GM12878 (cell line): ENCODE measurements at regions not wholly inside any gene's neighbourhood (a gene's known extent, or its start where the extent isn't known, plus 50 kb on each side); places are given as distances from the start of the nearest gene placed in this dataset.

Source experiments
- ATAC-seq: fragments of 200-7000 bp; cut with Tn5 transposase; 3 replicates; pipeline ENCODE4 v1.9.1; 2020; ENCODE audit warnings: mild to moderate bottlenecking, moderate library complexity
- BruUV-seq: library from RNA; stranded (reverse); fragments of 400-500 nt; replicated peaks from 2 replicates; lab custom pipeline; 2021; lab: Mats Ljungman, UMichigan
- CTCF ChIA-PET: fragments of 300-600 bp; sonication (Branson Sonifier 250); formaldehyde crosslinking; extraction: SDS; loops from one replicate; lab custom pipeline; 2021; ENCODE audit warnings: inconsistent platforms; lab: Yijun Ruan, JAX
- POLR2A ChIA-PET: fragments of 350-600 bp; formaldehyde crosslinking; extraction: SDS; loops from one replicate; lab custom pipeline; 2021; ENCODE audit warnings: inconsistent platforms; lab: Charles Lee
- RAD21 ChIA-PET: fragments of 300-600 bp; sonication (Branson Sonifier 250); formaldehyde crosslinking; loops from one replicate; lab custom pipeline; 2023; ENCODE audit warnings: antibody characterized with exemption; ENCODE audit not compliant: unreplicated experiment; lab: Charles Lee
- SMC1A ChIA-PET: fragments of 300-600 bp; sonication (Branson Sonifier 250); formaldehyde crosslinking; loops from one replicate; lab custom pipeline; 2023; ENCODE audit not compliant: unreplicated experiment, uncharacterized antibody; lab: Charles Lee
- DNase-seq: peaks from one replicate; pipeline ENCODE4 v3.0.0-alpha.2; 2011; ENCODE audit warnings: low read depth, low spot score
- FAIRE-seq: peaks from 3 replicates; lab custom pipeline; 2011; peaks lifted over from hg19 to GRCh38; lab: Jason Lieb, UNC
- H2AFZ ChIP-seq: 2 replicates; pipeline ENCODE4 v1.6.0; 2011; ENCODE audit warnings: low read depth, low read length, control low read depth; ENCODE audit not compliant: control insufficient read depth
- H3K27ac ChIP-seq: 2 replicates; pipeline ENCODE4 v1.5.1; 2011; ENCODE audit warnings: control low read depth; ENCODE audit not compliant: control insufficient read depth, insufficient read depth
- H3K27me3 ChIP-seq, 2 experiments: replicated peaks in 1 of 2; 2 replicates each; pipeline versions ENCODE4 v1.6.0 to v1.6.1; 2011; ENCODE audit warnings: low read length in 1 of 2; ENCODE audit not compliant: control insufficient read depth in 2 of 2, insufficient read depth in 2 of 2
- H3K36me3 ChIP-seq, 2 experiments: 2 replicates each; pipeline ENCODE4 v1.5.1; 2011; ENCODE audit warnings: low read length in 1 of 2; ENCODE audit not compliant: control insufficient read depth in 2 of 2, insufficient read depth in 2 of 2
- H3K4me1 ChIP-seq: 2 replicates; pipeline ENCODE4 v1.6.1; 2011; ENCODE audit warnings: mild to moderate bottlenecking, low read length, moderate library complexity, mixed read lengths; ENCODE audit not compliant: control insufficient read depth, insufficient read depth
- H3K4me2 ChIP-seq: 2 replicates; pipeline ENCODE4 v1.6.0; 2011; ENCODE audit warnings: control low read depth; ENCODE audit not compliant: control insufficient read depth, insufficient read depth
- H3K4me3 ChIP-seq: fragments of 200-600 bp; sonication (generic); 2 replicates; pipeline ENCODE4 v1.5.1; 2016
- H3K79me2 ChIP-seq: 2 replicates; pipeline ENCODE4 v1.6.0; 2011; ENCODE audit warnings: low read length; ENCODE audit not compliant: control insufficient read depth, insufficient read depth
- H3K9ac ChIP-seq: 2 replicates; pipeline ENCODE4 v1.8.0; 2011; ENCODE audit warnings: low read length, control low read depth, mixed read lengths; ENCODE audit not compliant: control insufficient read depth, insufficient read depth
- H3K9me3 ChIP-seq: replicated peaks from 3 replicates; pipeline ENCODE4 v1.5.1; 2011; ENCODE audit warnings: mild to moderate bottlenecking, low read length; ENCODE audit not compliant: control insufficient read depth, insufficient read depth
- H4K20me1 ChIP-seq: 2 replicates; pipeline ENCODE4 v1.6.0; 2011; ENCODE audit not compliant: control insufficient read depth, insufficient read depth
- ATF7 ChIP-seq: fragments of 450-650 bp; IDR thresholded peaks from 2 replicates; pipeline ENCODE4 v1.6.1; 2016; ENCODE audit warnings: low read depth, mild to moderate bottlenecking
- BCL11A ChIP-seq: IDR thresholded peaks from 2 replicates; pipeline ENCODE4 v1.6.1; 2011; ENCODE audit warnings: low read depth, low read length
- HDAC2 ChIP-seq: fragments of 200-600 bp; sonication (generic); IDR thresholded peaks from 2 replicates; pipeline ENCODE4 v1.6.1; 2017
- HDGF ChIP-seq: fragments of 450-650 bp; IDR thresholded peaks from 2 replicates; pipeline ENCODE4 v1.6.1; 2016; ENCODE audit warnings: antibody characterized with exemption
- JUND ChIP-seq: IDR thresholded peaks from 2 replicates; pipeline ENCODE4 v1.6.1; 2012; ENCODE audit warnings: low read depth, mild to moderate bottlenecking, low read length, improper control_type of control experiment, moderate library complexity
- KDM1A ChIP-seq: fragments of 200-600 bp; sonication (generic); IDR thresholded peaks from 2 replicates; pipeline ENCODE4 v1.6.1; 2016; ENCODE audit warnings: borderline replicate concordance
- PAX8 ChIP-seq: fragments of 450-650 bp; IDR thresholded peaks from 2 replicates; pipeline ENCODE4 v1.6.1; 2017; ENCODE audit warnings: mild to moderate bottlenecking, moderate library complexity
- PBX3 ChIP-seq: IDR thresholded peaks from 2 replicates; pipeline ENCODE4 v1.6.1; 2011; ENCODE audit warnings: mild to moderate bottlenecking, low read depth, low read length, moderate library complexity; ENCODE audit not compliant: insufficient replicate concordance
- RELB ChIP-seq: fragments of 450-650 bp; IDR thresholded peaks from 2 replicates; pipeline ENCODE4 v1.6.1; 2017; ENCODE audit warnings: low read depth, mild to moderate bottlenecking, moderate library complexity
- RFX5 ChIP-seq: IDR thresholded peaks from 2 replicates; pipeline ENCODE4 v1.6.1; 2011; ENCODE audit warnings: low read depth, low read length, improper control_type of control experiment
- SMAD1 ChIP-seq: fragments of 450-650 bp; IDR thresholded peaks from 2 replicates; pipeline ENCODE4 v1.6.1; 2018; ENCODE audit warnings: mild to moderate bottlenecking, low read depth; ENCODE audit not compliant: partially characterized antibody
- STAT1 ChIP-seq: fragments of 450-650 bp; conservative IDR thresholded peaks from 2 replicates; pipeline ENCODE4 v1.6.1; 2014; ENCODE audit warnings: antibody characterized with exemption, mild to moderate bottlenecking
- ZNF274 ChIP-seq: IDR thresholded peaks from one replicate; pipeline ENCODE4 v1.8.0; 2011; ENCODE audit not compliant: insufficient read length, insufficient read depth
- WGBS: methylation state at CpG from one replicate; pipeline ENCODE4 v1.1.6; 2016; ENCODE audit warnings: low lambda C conversion rate; ENCODE audit not compliant: insufficient replicate concordance, insufficient coverage; ENCODE audit errors: missing lambda C conversion rate; 5-methylcytosine and 5-hydroxymethylcytosine counted together
- in situ Hi-C: fragments of 300-500 bp; cut with MboI; formaldehyde crosslinking; loops from 9 replicates; pipeline ENCODE4 v1.14.3; 2018; ENCODE audit warnings: mixed read lengths
- intact Hi-C: fragments of 100-400 bp; cut with micrococcal nuclease; formaldehyde crosslinking; loops from one replicate; pipeline ENCODE4 v1.14.2; 2022; ENCODE audit not compliant: unreplicated experiment
- TF ChIP-seq, protein P1 (sequence below): fragments of 150-350 bp; IDR thresholded peaks from 2 replicates; pipeline ENCODE4 v1.6.1; 2014; ENCODE audit warnings: mild to moderate bottlenecking, low read depth, low read length
- TF ChIP-seq, protein P2 (sequence below): fragments of 450-650 bp; formaldehyde crosslinking; IDR thresholded peaks from 2 replicates; pipeline ENCODE4 v1.4.0; 2022; ENCODE audit warnings: mild to moderate bottlenecking, moderate library complexity

- H3K4me2 ChIP-seq: no peak overlapping the region
- H3K9ac ChIP-seq: no peak overlapping the region
- intact Hi-C loops (no loop called here), in situ Hi-C loops (no loop called here)
- WGBS: 72% methylated on average over 1 of the region's 1 CpG
- no peak overlapping the region for H3K27ac ChIP-seq
- no peaks in the 10 kb centered on the region for H3K36me3 ChIP-seq
- FAIRE-seq (no peak), ATAC-seq (no peak), DNase-seq (no peak)
- H3K79me2 ChIP-seq: no peaks in the 10 kb centered on the region
- SMC1A ChIA-PET: no interaction called here
- CTCF ChIA-PET: interaction anchor here (0.6 kb wide), 1 partner anchor 170 kb away, joined by 5 read pairs; no protein-coding TSS in a partner anchor
- no peak overlapping the region for H2AFZ ChIP-seq
- POLR2A ChIA-PET: no interaction called here
- BruUV-seq: no TSS peak
- H3K4me1 ChIP-seq: no peaks in the 10 kb centered on the region
- RAD21 ChIA-PET: no interaction called here
- no peaks in the 10 kb centered on the region for H3K27me3 ChIP-seq
- H3K4me3 ChIP-seq: no peak overlapping the region
- no peaks in the 10 kb centered on the region for H3K9me3 ChIP-seq
- no peaks in the 10 kb centered on the region for H4K20me1 ChIP-seq
- TF ChIP-seq PBX3 (no peak), HDAC2 (no peak), ATF7 (no peak), HDGF (no peak), SMAD1 (no peak), ZNF274 (no peak), KDM1A (no peak), JUND (no peak), STAT1 (no peak), RELB (no peak), RFX5 (no peak), PAX8 (no peak), BCL11A (no peak)
- TF ChIP-seq, protein P1, sequence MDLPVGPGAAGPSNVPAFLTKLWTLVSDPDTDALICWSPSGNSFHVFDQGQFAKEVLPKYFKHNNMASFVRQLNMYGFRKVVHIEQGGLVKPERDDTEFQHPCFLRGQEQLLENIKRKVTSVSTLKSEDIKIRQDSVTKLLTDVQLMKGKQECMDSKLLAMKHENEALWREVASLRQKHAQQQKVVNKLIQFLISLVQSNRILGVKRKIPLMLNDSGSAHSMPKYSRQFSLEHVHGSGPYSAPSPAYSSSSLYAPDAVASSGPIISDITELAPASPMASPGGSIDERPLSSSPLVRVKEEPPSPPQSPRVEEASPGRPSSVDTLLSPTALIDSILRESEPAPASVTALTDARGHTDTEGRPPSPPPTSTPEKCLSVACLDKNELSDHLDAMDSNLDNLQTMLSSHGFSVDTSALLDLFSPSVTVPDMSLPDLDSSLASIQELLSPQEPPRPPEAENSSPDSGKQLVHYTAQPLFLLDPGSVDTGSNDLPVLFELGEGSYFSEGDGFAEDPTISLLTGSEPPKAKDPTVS: no peak
- TF ChIP-seq, protein P2, sequence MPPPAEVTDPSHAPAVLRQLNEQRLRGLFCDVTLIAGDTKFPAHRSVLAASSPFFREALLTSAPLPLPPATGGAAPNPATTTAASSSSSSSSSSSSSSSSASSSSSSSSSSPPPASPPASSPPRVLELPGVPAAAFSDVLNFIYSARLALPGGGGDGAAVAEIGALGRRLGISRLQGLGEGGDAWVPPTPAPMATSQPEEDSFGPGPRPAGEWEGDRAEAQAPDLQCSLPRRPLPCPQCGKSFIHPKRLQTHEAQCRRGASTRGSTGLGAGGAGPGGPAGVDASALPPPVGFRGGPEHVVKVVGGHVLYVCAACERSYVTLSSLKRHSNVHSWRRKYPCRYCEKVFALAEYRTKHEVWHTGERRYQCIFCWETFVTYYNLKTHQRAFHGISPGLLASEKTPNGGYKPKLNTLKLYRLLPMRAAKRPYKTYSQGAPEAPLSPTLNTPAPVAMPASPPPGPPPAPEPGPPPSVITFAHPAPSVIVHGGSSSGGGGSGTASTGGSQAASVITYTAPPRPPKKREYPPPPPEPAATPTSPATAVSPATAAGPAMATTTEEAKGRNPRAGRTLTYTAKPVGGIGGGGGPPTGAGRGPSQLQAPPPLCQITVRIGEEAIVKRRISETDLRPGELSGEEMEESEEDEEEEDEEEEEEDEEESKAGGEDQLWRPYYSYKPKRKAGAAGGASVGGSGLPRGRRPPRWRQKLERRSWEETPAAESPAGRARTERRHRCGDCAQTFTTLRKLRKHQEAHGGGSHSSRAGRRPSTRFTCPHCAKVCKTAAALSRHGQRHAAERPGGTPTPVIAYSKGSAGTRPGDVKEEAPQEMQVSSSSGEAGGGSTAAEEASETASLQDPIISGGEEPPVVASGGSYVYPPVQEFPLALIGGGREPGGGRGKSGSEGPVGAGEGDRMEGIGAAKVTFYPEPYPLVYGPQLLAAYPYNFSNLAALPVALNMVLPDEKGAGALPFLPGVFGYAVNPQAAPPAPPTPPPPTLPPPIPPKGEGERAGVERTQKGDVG (CRISPR knock-in tag): no peak
Observed at GRCh38 chr5:62183727-62184126, 122.3 kb upstream of the KIF2A start.
